ENCODE measurements at regions not wholly inside any gene's neighbourhood (a gene's known extent, or its start where the extent isn't known, plus 50 kb on each side); places are given as distances from the start of the nearest gene placed in this dataset.

DNA sequence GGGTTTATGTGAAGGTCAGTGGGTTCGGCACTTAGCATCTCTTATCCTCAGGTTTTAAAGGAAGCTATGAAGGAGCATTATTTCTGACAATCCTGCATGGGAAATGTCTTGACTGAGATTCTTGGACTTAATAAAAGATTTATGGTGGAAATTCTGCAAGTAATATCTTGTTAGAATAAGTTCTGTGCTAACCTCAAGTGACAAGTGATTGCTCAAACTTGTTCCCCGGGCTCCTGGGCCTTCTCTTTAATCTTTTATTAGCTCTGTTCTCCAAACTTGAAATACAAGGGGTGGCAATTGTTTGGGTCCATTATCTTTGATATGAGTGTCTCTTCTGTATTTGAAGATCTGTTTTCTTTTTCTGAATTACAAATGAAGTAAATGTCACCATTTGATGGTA is 140.6 kb upstream of the CTBP2 start:
- intact Hi-C loops (cut with micrococcal nuclease) = no loop called here
- Mint-ChIP-seq H3K27me3 (peaks cover 0 to 9% (median 4%) of the 10 kb centered on the region in 5 donors), H3K4me3 (no peak overlapping the region), H3K27ac (no peak overlapping the region), H3K36me3 (peaks cover 0 to 4% (median 0%) of the 10 kb centered on the region in 5 donors), H3K9me3 (peaks cover 0 to 10% (median 5%) of the 10 kb centered on the region in 11 donors), H3K4me1 (no peaks in the 10 kb centered on the region)
- Histone ChIP-seq H3K36me3 (ENCODE audit: control insufficient read depth in 2 of 3, insufficient read depth in 3 of 3, low read length in 3 of 3) (no peaks in the 10 kb centered on the region), H3K9me3 (ENCODE audit: control insufficient read depth in 2 of 3, low read length in 3 of 3) (no peaks in the 10 kb centered on the region), H3K4me3 (ENCODE audit: low read length) (no peak overlapping the region), H3K27ac (ENCODE audit: low read depth, low read length) (no peak overlapping the region), H3K4me1 (ENCODE audit: control insufficient read depth in 2 of 2, insufficient read depth in 2 of 2, low read length in 2 of 2) (no peaks in the 10 kb centered on the region), H3K27me3 (ENCODE audit: control insufficient read depth in 2 of 2, insufficient read depth in 2 of 2, low read length in 2 of 2) (no peaks in the 10 kb centered on the region)
- CTCF ChIA-PET = no interaction called here
- DNase-seq (no peak), ATAC-seq (no peak)
- POLR2A ChIA-PET = no interaction called here

DNA sequence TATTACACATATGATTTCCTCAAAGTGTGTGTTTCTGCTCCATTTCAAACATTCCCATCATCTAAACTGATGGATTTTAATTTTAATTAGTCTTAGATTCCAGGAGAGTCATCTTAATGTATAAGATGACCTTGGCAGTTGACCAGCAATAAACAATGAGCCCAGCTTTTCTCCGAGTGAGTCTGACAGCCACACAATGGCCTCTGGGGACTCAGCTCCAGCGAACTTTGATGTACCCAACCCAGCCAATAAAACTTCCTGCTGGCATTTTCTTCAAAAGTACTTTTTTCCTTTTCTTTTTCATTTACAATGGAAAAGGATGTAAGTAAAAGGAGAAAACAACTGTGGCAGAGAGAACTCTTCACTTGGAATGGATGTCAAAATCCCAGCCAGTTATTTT is 139.1 kb upstream of the CTBP2 start:
- no peak for DNase-seq
- Mint-ChIP-seq H3K27ac (no peak overlapping the region), H3K4me3 (no peak overlapping the region), H3K4me1 (no peaks in the 10 kb centered on the region), H3K9me3 (peaks cover 0 to 14% (median 7%) of the 10 kb centered on the region in 11 donors), H3K36me3 (peaks cover 0 to 4% (median 0%) of the 10 kb centered on the region in 5 donors), H3K27me3 (peaks cover 0 to 5% (median 0%) of the 10 kb centered on the region in 5 donors)
- Histone ChIP-seq H3K27ac (ENCODE audit: low read depth, low read length) (no peak overlapping the region), H3K4me1 (ENCODE audit: control insufficient read depth in 2 of 2, insufficient read depth in 2 of 2, low read length in 2 of 2) (no peaks in the 10 kb centered on the region), H3K9me3 (ENCODE audit: control insufficient read depth in 2 of 3, low read length in 3 of 3) (no peaks in the 10 kb centered on the region), H3K4me3 (ENCODE audit: low read length) (no peak overlapping the region), H3K36me3 (ENCODE audit: control insufficient read depth in 2 of 3, insufficient read depth in 3 of 3, low read length in 3 of 3) (no peaks in the 10 kb centered on the region), H3K27me3 (ENCODE audit: control insufficient read depth in 2 of 2, insufficient read depth in 2 of 2, low read length in 2 of 2) (no peaks in the 10 kb centered on the region)
- POLR2A ChIA-PET = no interaction called here
- CTCF ChIA-PET = no interaction called here
- intact Hi-C loops (cut with micrococcal nuclease) = no loop called here
- no peak for ATAC-seq

DNA sequence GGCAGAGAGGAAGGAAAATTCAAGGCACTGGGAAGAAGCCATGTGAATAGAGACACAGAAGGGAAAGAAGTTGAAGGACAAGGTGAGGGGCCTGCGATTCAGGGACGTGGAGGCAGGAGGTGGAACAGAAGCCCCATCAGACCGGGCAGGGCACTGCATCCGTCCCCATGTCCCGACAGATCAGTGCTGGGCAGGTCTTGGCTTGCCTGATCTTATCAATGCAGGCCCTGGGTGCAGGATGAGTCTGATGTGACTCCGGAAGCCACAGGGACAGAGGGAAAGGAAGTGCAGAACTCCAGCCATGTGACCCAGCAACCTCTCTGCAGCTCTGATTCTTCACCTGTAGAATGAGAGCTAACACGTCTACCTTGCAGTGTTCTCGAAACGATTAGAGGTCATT is 136.2 kb upstream of the CTBP2 start:
- Mint-ChIP-seq H3K36me3 (peaks cover 0 to 4% (median 0%) of the 10 kb centered on the region in 5 donors), H3K27me3 (peaks cover 0 to 5% (median 0%) of the 10 kb centered on the region in 5 donors), H3K4me1 (no peaks in the 10 kb centered on the region), H3K27ac (no peak overlapping the region), H3K4me3 (no peak overlapping the region), H3K9me3 (peaks cover 0 to 16% (median 8%) of the 10 kb centered on the region in 11 donors)
- H3K9me3 ChIP-seq (ENCODE audit: control insufficient read depth in 2 of 3, low read length in 3 of 3) = no peaks in the 10 kb centered on the region
- H3K27me3 ChIP-seq (ENCODE audit: control insufficient read depth in 2 of 2, insufficient read depth in 2 of 2, low read length in 2 of 2) = no peaks in the 10 kb centered on the region
- intact Hi-C loops (cut with micrococcal nuclease) = no loop called here
- H3K4me1 ChIP-seq (ENCODE audit: control insufficient read depth in 2 of 2, insufficient read depth in 2 of 2, low read length in 2 of 2) = no peaks in the 10 kb centered on the region
- ATAC-seq = no peak
- H3K4me3 ChIP-seq (ENCODE audit: low read length) = no peak overlapping the region
- H3K27ac ChIP-seq (ENCODE audit: low read depth, low read length) = no peak overlapping the region
- ChIA-PET CTCF (no interaction called here), POLR2A (no interaction called here)
- no peaks in the 10 kb centered on the region for H3K36me3 ChIP-seq (ENCODE audit: control insufficient read depth in 2 of 3, insufficient read depth in 3 of 3, low read length in 3 of 3)
- no peak for DNase-seq

DNA sequence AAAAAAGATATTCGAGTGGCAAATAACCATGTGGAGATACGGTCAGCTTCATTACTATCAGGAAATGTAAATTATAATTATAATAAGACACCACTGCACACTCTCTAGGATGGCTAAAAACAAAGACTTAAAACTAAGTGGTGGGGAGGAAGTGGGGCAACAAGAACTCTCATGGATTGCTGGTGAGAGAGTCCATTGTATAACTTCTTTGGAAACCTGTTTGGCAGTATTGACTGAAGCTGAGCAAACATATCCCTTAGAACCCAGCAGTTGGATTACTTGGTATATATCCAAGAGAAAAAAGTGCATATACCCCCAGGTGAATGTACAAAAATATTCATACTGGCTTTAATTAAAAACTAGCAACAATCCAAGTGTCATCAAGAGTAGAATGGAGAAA is 133.7 kb upstream of the CTBP2 start:
- Histone ChIP-seq H3K4me3 (ENCODE audit: low read length) (no peak overlapping the region), H3K36me3 (ENCODE audit: control insufficient read depth in 2 of 3, insufficient read depth in 3 of 3, low read length in 3 of 3) (no peaks in the 10 kb centered on the region), H3K9me3 (ENCODE audit: control insufficient read depth in 2 of 3, low read length in 3 of 3) (no peaks in the 10 kb centered on the region), H3K4me1 (ENCODE audit: control insufficient read depth in 2 of 2, insufficient read depth in 2 of 2, low read length in 2 of 2) (no peaks in the 10 kb centered on the region), H3K27me3 (ENCODE audit: control insufficient read depth in 2 of 2, insufficient read depth in 2 of 2, low read length in 2 of 2) (no peaks in the 10 kb centered on the region), H3K27ac (ENCODE audit: low read depth, low read length) (no peak overlapping the region)
- Mint-ChIP-seq H3K4me1 (no peaks in the 10 kb centered on the region), H3K27me3 (peaks cover 0 to 5% (median 0%) of the 10 kb centered on the region in 5 donors), H3K9me3 (peaks cover 0 to 18% (median 8%) of the 10 kb centered on the region in 11 donors), H3K4me3 (no peak overlapping the region), H3K36me3 (peaks cover 0 to 4% (median 0%) of the 10 kb centered on the region in 5 donors), H3K27ac (no peak overlapping the region)
- POLR2A ChIA-PET = no interaction called here
- CTCF ChIA-PET = no interaction called here
- intact Hi-C loops (cut with micrococcal nuclease) = no loop called here
- no peak for DNase-seq
- ATAC-seq = no peak

DNA sequence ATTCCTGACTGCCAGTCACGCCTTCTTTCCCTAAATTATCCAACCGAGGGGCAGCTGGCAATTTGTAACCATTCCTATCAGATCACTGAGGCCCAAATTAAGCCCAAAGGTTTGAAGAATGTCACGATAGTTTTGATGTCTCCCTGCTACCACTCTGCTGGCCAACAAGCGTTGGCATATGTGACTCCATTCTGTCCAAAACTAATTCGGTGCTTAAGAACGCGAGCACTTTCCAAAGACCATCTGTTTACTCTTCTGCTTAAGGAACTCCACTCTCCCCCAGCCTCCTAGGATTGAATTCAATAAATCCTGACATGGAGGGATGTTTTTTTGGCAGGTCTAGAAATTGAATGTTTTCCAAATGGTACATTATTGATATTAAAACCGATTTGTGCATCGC is 131.5 kb upstream of the CTBP2 start:
- Histone ChIP-seq H3K27ac (ENCODE audit: low read depth, low read length) (no peak overlapping the region), H3K4me3 (ENCODE audit: low read length) (no peak overlapping the region), H3K9me3 (ENCODE audit: control insufficient read depth in 2 of 3, low read length in 3 of 3) (no peaks in the 10 kb centered on the region), H3K36me3 (ENCODE audit: control insufficient read depth in 2 of 3, insufficient read depth in 3 of 3, low read length in 3 of 3) (no peaks in the 10 kb centered on the region), H3K27me3 (ENCODE audit: control insufficient read depth in 2 of 2, insufficient read depth in 2 of 2, low read length in 2 of 2) (no peaks in the 10 kb centered on the region), H3K4me1 (ENCODE audit: control insufficient read depth in 2 of 2, insufficient read depth in 2 of 2, low read length in 2 of 2) (no peaks in the 10 kb centered on the region)
- DNase-seq (no peak), ATAC-seq (no peak)
- H3K36me3 Mint-ChIP-seq = peaks cover 0 to 4% (median 0%) of the 10 kb centered on the region in 5 donors
- H3K27ac Mint-ChIP-seq = no peak overlapping the region
- H3K4me3 Mint-ChIP-seq = no peak overlapping the region
- CTCF ChIA-PET = no interaction called here
- H3K27me3 Mint-ChIP-seq = peaks cover 0 to 16% (median 11%) of the 10 kb centered on the region in 5 donors
- H3K9me3 Mint-ChIP-seq = peaks cover 0 to 32% (median 16%) of the 10 kb centered on the region in 11 donors
- intact Hi-C loops (cut with micrococcal nuclease) = no loop called here
- no peaks in the 10 kb centered on the region for H3K4me1 Mint-ChIP-seq
- POLR2A ChIA-PET = no interaction called here

DNA sequence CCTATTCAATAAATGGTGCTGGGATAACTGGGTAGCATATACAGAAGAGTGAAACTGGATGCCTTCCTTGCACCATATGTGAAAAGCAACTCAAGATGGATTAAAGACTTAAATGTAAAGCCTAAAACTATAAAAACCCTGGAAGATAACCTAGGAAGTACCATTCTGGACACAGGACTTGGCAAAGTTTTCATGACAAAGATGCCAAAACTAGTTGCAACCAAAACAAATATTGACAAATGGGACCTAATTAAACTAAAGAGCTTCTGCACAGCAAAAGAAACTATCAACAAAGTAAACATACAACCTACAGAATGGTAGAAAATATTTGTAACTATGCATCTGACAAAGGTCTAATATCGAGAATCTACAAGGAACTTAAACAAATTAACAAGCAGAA is 129.1 kb upstream of the CTBP2 start:
- H3K9me3 Mint-ChIP-seq = peaks cover 0 to 23% (median 14%) of the 10 kb centered on the region in 11 donors
- no peak overlapping the region for H3K4me3 Mint-ChIP-seq
- ChIA-PET CTCF (no interaction called here), POLR2A (no interaction called here)
- no peak for DNase-seq
- Histone ChIP-seq H3K36me3 (ENCODE audit: control insufficient read depth in 2 of 3, insufficient read depth in 3 of 3, low read length in 3 of 3) (no peaks in the 10 kb centered on the region), H3K27me3 (ENCODE audit: control insufficient read depth in 2 of 2, insufficient read depth in 2 of 2, low read length in 2 of 2) (peaks cover 0 to 3% of the 10 kb centered on the region in 2 donors), H3K9me3 (ENCODE audit: control insufficient read depth in 2 of 3, low read length in 3 of 3) (no peaks in the 10 kb centered on the region), H3K27ac (ENCODE audit: low read depth, low read length) (no peak overlapping the region), H3K4me3 (ENCODE audit: low read length) (no peak overlapping the region), H3K4me1 (ENCODE audit: control insufficient read depth in 2 of 2, insufficient read depth in 2 of 2, low read length in 2 of 2) (no peaks in the 10 kb centered on the region)
- H3K4me1 Mint-ChIP-seq = no peaks in the 10 kb centered on the region
- no peaks in the 10 kb centered on the region for H3K36me3 Mint-ChIP-seq
- H3K27ac Mint-ChIP-seq = no peak overlapping the region
- no peak for ATAC-seq
- H3K27me3 Mint-ChIP-seq = peaks cover 0 to 22% (median 16%) of the 10 kb centered on the region in 5 donors
- intact Hi-C loops (cut with micrococcal nuclease) = no loop called here

DNA sequence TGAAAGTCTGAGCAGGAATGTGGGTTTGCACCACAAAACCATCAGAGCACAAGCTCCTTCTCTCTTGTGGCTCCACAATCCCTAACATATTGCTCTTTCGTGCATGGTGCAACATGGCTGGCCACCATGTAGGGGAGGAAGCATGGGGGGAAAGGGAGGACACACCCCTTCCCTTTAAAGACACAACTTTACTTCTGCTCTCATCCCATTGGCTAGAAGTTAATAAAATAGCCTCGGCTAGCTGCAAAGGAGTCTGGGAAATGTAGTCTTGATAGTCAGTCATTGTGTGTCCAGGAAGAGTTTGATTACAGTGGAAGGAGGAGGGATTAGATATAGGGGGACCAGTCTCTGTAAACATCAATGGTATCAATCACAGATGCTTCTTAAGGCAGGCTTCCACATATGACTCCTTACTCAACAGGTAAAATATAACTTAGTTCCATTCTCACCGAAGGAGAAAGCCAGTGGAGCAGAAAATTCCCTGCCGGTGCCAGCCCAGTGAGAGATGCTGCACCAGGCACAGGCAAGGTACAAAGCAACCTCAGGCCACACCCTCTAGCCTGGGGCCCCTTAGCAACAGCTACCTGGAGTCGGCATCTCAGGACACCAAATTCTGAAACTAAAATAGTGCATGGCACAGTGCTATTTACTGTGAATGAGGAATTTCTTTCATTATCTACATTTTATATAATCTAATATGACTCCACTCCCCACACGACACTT is 124.7 kb upstream of the CTBP2 start:
- Histone ChIP-seq H3K4me1 (ENCODE audit: control insufficient read depth in 2 of 2, insufficient read depth in 2 of 2, low read length in 2 of 2) (no peaks in the 10 kb centered on the region), H3K27me3 (ENCODE audit: control insufficient read depth in 2 of 2, insufficient read depth in 2 of 2, low read length in 2 of 2) (peaks cover 0 to 3% of the 10 kb centered on the region in 2 donors), H3K36me3 (ENCODE audit: control insufficient read depth in 2 of 3, insufficient read depth in 3 of 3, low read length in 3 of 3) (no peaks in the 10 kb centered on the region), H3K27ac (ENCODE audit: low read depth, low read length) (no peak overlapping the region), H3K4me3 (ENCODE audit: low read length) (no peak overlapping the region), H3K9me3 (ENCODE audit: control insufficient read depth in 2 of 3, low read length in 3 of 3) (no peaks in the 10 kb centered on the region)
- no peak overlapping the region for H3K4me3 Mint-ChIP-seq
- H3K27ac Mint-ChIP-seq = no peak overlapping the region
- DNase-seq (no peak), ATAC-seq (no peak)
- no peaks in the 10 kb centered on the region for H3K36me3 Mint-ChIP-seq
- CTCF ChIA-PET = no interaction called here
- POLR2A ChIA-PET = no interaction called here
- H3K9me3 Mint-ChIP-seq = peaks cover 0 to 18% (median 11%) of the 10 kb centered on the region in 11 donors
- intact Hi-C loops (cut with micrococcal nuclease) = no loop called here
- no peaks in the 10 kb centered on the region for H3K4me1 Mint-ChIP-seq
- peaks cover 0 to 45% (median 36%) of the 10 kb centered on the region in 5 donors for H3K27me3 Mint-ChIP-seq
